H1 (cell line): ENCODE measurements at regions not wholly inside any gene's neighbourhood (a gene's known extent, or its start where the extent isn't known, plus 50 kb on each side); places are given as distances from the start of the nearest gene placed in this dataset.

Source experiments
- JUND ChIP-seq: IDR thresholded peaks from 2 replicates; pipeline ENCODE4 v1.6.1; 2011; ENCODE audit warnings: mild to moderate bottlenecking, improper control_type of control experiment, low read length
- RNF2 ChIP-seq: fragments of 200-900, 300-1000 bp; sonication (generic); IDR thresholded peaks from 2 replicates; pipeline ENCODE4 v1.7.1; 2016; ENCODE audit warnings: borderline replicate concordance, low read depth, mild to moderate bottlenecking, antibody characterized with exemption, low read length; ENCODE audit not compliant: poor library complexity, severe bottlenecking; ENCODE audit errors: missing control alignments
- RXRA ChIP-seq: IDR thresholded peaks from 2 replicates; pipeline ENCODE4 v1.6.1; 2011; ENCODE audit warnings: low read depth, mild to moderate bottlenecking, low read length, moderate library complexity; ENCODE audit not compliant: insufficient read depth
- SRF ChIP-seq: IDR thresholded peaks from 2 replicates; pipeline ENCODE4 v1.6.1; 2011; ENCODE audit warnings: mild to moderate bottlenecking, low read depth, low read length, moderate library complexity
- TF ChIP-seq, protein P1 (sequence below): fragments of 300-600 bp; sonication (generic); IDR thresholded peaks from 2 replicates; pipeline ENCODE4 v1.7.1; 2012; ENCODE audit warnings: low read length, moderate library complexity, mild to moderate bottlenecking, inconsistent platforms; ENCODE audit not compliant: insufficient replicate concordance

DNA sequence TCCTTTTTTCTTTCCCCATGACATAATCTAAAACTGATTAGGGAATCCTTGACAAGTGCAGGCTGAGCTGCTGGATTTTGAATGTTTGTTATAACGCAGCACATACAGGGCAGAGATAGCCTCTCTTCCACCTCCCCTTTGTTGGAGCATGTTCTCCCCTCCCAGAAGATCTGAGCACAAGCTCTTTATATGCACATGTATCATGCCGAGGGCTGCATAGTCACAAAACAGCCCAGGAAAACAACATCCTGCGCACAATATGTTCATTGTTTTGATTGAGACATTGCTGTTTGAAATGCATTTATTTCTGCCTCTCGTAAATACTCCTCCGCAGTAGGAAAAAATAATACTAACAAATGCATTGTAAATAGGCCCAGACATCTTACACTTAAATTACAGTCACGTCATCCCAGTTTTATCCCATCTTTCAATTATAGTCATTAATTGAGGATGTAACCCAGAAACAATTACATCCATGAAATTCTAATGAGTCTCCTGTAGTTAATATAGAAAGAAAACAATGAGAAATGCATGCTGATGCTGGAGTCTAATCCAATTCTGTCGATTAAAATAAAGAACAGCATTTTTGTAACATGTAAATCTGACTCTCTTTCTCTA, 401.8 kb downstream of the BTG1 start (continued):
- TF ChIP-seq, protein P1, sequence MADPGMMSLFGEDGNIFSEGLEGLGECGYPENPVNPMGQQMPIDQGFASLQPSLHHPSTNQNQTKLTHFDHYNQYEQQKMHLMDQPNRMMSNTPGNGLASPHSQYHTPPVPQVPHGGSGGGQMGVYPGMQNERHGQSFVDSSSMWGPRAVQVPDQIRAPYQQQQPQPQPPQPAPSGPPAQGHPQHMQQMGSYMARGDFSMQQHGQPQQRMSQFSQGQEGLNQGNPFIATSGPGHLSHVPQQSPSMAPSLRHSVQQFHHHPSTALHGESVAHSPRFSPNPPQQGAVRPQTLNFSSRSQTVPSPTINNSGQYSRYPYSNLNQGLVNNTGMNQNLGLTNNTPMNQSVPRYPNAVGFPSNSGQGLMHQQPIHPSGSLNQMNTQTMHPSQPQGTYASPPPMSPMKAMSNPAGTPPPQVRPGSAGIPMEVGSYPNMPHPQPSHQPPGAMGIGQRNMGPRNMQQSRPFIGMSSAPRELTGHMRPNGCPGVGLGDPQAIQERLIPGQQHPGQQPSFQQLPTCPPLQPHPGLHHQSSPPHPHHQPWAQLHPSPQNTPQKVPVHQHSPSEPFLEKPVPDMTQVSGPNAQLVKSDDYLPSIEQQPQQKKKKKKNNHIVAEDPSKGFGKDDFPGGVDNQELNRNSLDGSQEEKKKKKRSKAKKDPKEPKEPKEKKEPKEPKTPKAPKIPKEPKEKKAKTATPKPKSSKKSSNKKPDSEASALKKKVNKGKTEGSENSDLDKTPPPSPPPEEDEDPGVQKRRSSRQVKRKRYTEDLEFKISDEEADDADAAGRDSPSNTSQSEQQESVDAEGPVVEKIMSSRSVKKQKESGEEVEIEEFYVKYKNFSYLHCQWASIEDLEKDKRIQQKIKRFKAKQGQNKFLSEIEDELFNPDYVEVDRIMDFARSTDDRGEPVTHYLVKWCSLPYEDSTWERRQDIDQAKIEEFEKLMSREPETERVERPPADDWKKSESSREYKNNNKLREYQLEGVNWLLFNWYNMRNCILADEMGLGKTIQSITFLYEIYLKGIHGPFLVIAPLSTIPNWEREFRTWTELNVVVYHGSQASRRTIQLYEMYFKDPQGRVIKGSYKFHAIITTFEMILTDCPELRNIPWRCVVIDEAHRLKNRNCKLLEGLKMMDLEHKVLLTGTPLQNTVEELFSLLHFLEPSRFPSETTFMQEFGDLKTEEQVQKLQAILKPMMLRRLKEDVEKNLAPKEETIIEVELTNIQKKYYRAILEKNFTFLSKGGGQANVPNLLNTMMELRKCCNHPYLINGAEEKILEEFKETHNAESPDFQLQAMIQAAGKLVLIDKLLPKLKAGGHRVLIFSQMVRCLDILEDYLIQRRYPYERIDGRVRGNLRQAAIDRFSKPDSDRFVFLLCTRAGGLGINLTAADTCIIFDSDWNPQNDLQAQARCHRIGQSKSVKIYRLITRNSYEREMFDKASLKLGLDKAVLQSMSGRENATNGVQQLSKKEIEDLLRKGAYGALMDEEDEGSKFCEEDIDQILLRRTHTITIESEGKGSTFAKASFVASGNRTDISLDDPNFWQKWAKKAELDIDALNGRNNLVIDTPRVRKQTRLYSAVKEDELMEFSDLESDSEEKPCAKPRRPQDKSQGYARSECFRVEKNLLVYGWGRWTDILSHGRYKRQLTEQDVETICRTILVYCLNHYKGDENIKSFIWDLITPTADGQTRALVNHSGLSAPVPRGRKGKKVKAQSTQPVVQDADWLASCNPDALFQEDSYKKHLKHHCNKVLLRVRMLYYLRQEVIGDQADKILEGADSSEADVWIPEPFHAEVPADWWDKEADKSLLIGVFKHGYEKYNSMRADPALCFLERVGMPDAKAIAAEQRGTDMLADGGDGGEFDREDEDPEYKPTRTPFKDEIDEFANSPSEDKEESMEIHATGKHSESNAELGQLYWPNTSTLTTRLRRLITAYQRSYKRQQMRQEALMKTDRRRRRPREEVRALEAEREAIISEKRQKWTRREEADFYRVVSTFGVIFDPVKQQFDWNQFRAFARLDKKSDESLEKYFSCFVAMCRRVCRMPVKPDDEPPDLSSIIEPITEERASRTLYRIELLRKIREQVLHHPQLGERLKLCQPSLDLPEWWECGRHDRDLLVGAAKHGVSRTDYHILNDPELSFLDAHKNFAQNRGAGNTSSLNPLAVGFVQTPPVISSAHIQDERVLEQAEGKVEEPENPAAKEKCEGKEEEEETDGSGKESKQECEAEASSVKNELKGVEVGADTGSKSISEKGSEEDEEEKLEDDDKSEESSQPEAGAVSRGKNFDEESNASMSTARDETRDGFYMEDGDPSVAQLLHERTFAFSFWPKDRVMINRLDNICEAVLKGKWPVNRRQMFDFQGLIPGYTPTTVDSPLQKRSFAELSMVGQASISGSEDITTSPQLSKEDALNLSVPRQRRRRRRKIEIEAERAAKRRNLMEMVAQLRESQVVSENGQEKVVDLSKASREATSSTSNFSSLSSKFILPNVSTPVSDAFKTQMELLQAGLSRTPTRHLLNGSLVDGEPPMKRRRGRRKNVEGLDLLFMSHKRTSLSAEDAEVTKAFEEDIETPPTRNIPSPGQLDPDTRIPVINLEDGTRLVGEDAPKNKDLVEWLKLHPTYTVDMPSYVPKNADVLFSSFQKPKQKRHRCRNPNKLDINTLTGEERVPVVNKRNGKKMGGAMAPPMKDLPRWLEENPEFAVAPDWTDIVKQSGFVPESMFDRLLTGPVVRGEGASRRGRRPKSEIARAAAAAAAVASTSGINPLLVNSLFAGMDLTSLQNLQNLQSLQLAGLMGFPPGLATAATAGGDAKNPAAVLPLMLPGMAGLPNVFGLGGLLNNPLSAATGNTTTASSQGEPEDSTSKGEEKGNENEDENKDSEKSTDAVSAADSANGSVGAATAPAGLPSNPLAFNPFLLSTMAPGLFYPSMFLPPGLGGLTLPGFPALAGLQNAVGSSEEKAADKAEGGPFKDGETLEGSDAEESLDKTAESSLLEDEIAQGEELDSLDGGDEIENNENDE: no peak
- TF ChIP-seq SRF (no peak), JUND (no peak), RXRA (no peak), RNF2 (no peak)
